Hepatocyte (in vitro differentiated cells): ENCODE measurements at regions not wholly inside any gene's neighbourhood (a gene's known extent, or its start where the extent isn't known, plus 50 kb on each side); places are given as distances from the start of the nearest gene placed in this dataset.

ENCODE experiments used
- CTCF ChIP-seq: fragments of 200-600 bp; sonication (generic); IDR thresholded peaks from 2 replicates; pipeline ENCODE4 v1.5.1; 2016; ENCODE audit warnings: antibody characterized with exemption, mild to moderate bottlenecking; ENCODE audit not compliant: poor library complexity
- EZH2phosphoT487 ChIP-seq: fragments of 200-600 bp; sonication (generic); IDR thresholded peaks from one replicate; pipeline ENCODE4 v1.6.1; 2018; ENCODE audit warnings: antibody characterized with exemption, mild to moderate bottlenecking, low read depth, moderate library complexity; ENCODE audit not compliant: unreplicated experiment, severe bottlenecking

- no peak for TF ChIP-seq CTCF
- TF ChIP-seq EZH2phosphoT487, result no peak
Observed at GRCh38 chr3:82938821-82939328, 1177.4 kb upstream of the GBE1 start.
